GM12878 (cell line): ENCODE measurements at regions not wholly inside any gene's neighbourhood (a gene's known extent, or its start where the extent isn't known, plus 50 kb on each side); places are given as distances from the start of the nearest gene placed in this dataset.

ENCODE experiments used
- CTCF ChIP-seq, 3 experiments: IDR thresholded peaks in 2 of 3; conservative IDR thresholded peaks in 1 of 3; 2 replicates each; pipeline ENCODE4 v1.5.1; 2011; ENCODE audit warnings: low read depth in 3 of 3, low read length in 3 of 3, mild to moderate bottlenecking in 3 of 3, control low read depth in 2 of 3, moderate library complexity in 2 of 3, inconsistent platforms in 1 of 3, mixed read lengths in 1 of 3; ENCODE audit not compliant: control insufficient read depth in 2 of 3, insufficient read depth in 1 of 3; ENCODE audit errors: extremely low read depth in 1 of 3
- IRF4 ChIP-seq: IDR thresholded peaks from 2 replicates; pipeline ENCODE4 v1.6.1; 2011; ENCODE audit warnings: low read depth, low read length
- MLLT1 ChIP-seq: fragments of 450-650 bp; IDR thresholded peaks from 2 replicates; pipeline ENCODE4 v1.6.1; 2016; ENCODE audit warnings: mild to moderate bottlenecking
- MXI1 ChIP-seq: fragments of 150-350 bp; IDR thresholded peaks from 2 replicates; pipeline ENCODE4 v1.6.1; 2011; ENCODE audit warnings: low read depth, mild to moderate bottlenecking, inconsistent platforms, low read length, improper control_type of control experiment
- NFIC ChIP-seq: IDR thresholded peaks from 2 replicates; pipeline ENCODE4 v1.6.1; 2012; ENCODE audit warnings: low read depth, mild to moderate bottlenecking, inconsistent platforms, low read length, moderate library complexity
- NFYB ChIP-seq: IDR thresholded peaks from 2 replicates; pipeline ENCODE4 v1.6.1; 2011; ENCODE audit warnings: low read depth, mild to moderate bottlenecking, low read length, improper control_type of control experiment, moderate library complexity; ENCODE audit not compliant: insufficient read depth
- POLR2AphosphoS5 ChIP-seq: IDR thresholded peaks from 2 replicates; pipeline ENCODE4 v1.6.1; 2011; ENCODE audit warnings: mild to moderate bottlenecking, low read length, inconsistent platforms
- RAD21 ChIP-seq: IDR thresholded peaks from 2 replicates; pipeline ENCODE4 v1.6.1; 2011; ENCODE audit warnings: mild to moderate bottlenecking, low read depth, low read length, moderate library complexity; ENCODE audit not compliant: insufficient read depth
- SREBF2 ChIP-seq: IDR thresholded peaks from 2 replicates; pipeline ENCODE4 v1.6.1; 2012; ENCODE audit warnings: mild to moderate bottlenecking, low read length
- USF2 ChIP-seq: IDR thresholded peaks from 2 replicates; pipeline ENCODE4 v1.6.1; 2011; ENCODE audit warnings: low read depth, low read length, improper control_type of control experiment, borderline replicate concordance

- no peak for TF ChIP-seq MXI1
- TF ChIP-seq CTCF (IDR thresholded peaks at IDR 0.05 in 2 of 3, conservative IDR thresholded peaks at IDR 0.05 in 1 of 3; ENCODE audit: control insufficient read depth in 2 of 3, extremely low read depth in 1 of 3, insufficient read depth in 1 of 3, low read depth in 3 of 3, low read length in 3 of 3), result no peak
- no peak for TF ChIP-seq NFIC
- TF ChIP-seq USF2, result no peak
- TF ChIP-seq IRF4, result no peak
- no peak for TF ChIP-seq POLR2AphosphoS5
- TF ChIP-seq NFYB, result no peak
- TF ChIP-seq SREBF2, result no peak
- no peak for TF ChIP-seq RAD21
- no peak for TF ChIP-seq MLLT1
Observed at GRCh38 chr6:40287296-40287850, 299.8 kb downstream of the LRFN2 start.
